ENCODE measurements at regions not wholly inside any gene's neighbourhood (a gene's known extent, or its start where the extent isn't known, plus 50 kb on each side); places are given as distances from the start of the nearest gene placed in this dataset.

DNA sequence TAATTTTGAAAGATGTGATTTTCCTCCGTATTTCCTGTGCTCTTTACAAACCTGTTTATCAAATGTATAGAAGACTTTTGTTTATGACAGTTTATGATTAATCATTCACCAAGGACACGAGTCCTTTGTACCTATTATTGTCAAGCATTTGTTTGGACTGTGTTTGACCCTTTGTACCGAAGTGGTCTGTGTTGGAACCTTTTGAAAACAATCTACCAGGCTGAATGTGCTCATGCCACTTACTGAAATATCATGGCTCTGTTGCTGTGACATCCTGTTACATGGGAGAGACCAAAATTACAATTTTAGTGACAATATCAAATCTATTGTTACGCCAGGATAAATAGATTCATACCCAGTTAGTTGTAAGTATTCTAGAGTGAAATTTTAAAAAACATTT is 193.6 kb downstream of the IRS2 start:
- no peak for FAIRE-seq

DNA sequence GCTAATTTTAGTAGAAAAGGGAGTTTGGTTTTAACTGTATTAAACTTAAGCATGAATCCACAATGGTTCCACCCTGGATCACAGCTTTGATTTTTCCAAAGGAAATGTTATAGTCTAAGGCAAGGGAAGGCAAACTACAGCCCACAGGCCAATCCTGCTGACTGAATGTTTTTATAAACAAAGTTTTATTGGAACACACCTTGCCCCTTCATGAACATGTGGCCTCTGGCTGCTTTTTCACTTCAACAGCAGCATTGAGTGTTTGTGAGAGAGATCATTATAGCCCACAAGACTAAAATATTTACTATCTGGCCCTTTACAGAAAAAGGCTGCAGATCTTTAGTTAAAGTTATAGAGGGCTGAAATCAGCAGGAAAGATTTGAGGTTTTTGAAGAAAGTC is 198.7 kb downstream of the IRS2 start:
- H3K27me3 ChIP-seq (ENCODE audit: insufficient read depth, low read length) = no peaks in the 10 kb centered on the region
- no peaks in the 10 kb centered on the region for H4K20me1 ChIP-seq (ENCODE audit: insufficient read depth, low read length)
- H3K9ac ChIP-seq (ENCODE audit: low read length) = no peak overlapping the region
- TF ChIP-seq EZH2 (IDR thresholded peaks at IDR 0.05; ENCODE audit: insufficient read depth, low read length) = no peak
- TF ChIP-seq, protein P1, sequence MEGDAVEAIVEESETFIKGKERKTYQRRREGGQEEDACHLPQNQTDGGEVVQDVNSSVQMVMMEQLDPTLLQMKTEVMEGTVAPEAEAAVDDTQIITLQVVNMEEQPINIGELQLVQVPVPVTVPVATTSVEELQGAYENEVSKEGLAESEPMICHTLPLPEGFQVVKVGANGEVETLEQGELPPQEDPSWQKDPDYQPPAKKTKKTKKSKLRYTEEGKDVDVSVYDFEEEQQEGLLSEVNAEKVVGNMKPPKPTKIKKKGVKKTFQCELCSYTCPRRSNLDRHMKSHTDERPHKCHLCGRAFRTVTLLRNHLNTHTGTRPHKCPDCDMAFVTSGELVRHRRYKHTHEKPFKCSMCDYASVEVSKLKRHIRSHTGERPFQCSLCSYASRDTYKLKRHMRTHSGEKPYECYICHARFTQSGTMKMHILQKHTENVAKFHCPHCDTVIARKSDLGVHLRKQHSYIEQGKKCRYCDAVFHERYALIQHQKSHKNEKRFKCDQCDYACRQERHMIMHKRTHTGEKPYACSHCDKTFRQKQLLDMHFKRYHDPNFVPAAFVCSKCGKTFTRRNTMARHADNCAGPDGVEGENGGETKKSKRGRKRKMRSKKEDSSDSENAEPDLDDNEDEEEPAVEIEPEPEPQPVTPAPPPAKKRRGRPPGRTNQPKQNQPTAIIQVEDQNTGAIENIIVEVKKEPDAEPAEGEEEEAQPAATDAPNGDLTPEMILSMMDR (IDR thresholded peaks at IDR 0.05; ENCODE audit: insufficient read depth, low read depth, low read length) = no peak
- DNase-seq (ENCODE audit: low read depth) (no peak), FAIRE-seq (no peak)
- no peaks in the 10 kb centered on the region for H3K36me3 ChIP-seq (ENCODE audit: insufficient read depth, low read length)
- no peak overlapping the region for H3K27ac Mint-ChIP-seq (ENCODE audit: unreplicated experiment)
- H3K36me3 Mint-ChIP-seq (ENCODE audit: low read depth, unreplicated experiment) = no peaks in the 10 kb centered on the region
- no peaks in the 10 kb centered on the region for H3K9me3 Mint-ChIP-seq (ENCODE audit: unreplicated experiment)
- H3K4me1 Mint-ChIP-seq (ENCODE audit: low read depth, unreplicated experiment) = peaks cover 9% of the 10 kb centered on the region
- no peak overlapping the region for H2AFZ ChIP-seq (ENCODE audit: low read depth, low read length)
- H3K79me2 ChIP-seq (ENCODE audit: insufficient read depth, low read length) = no peaks in the 10 kb centered on the region
- no peak overlapping the region for H3K27ac ChIP-seq (ENCODE audit: low read depth, low read length)
- H3K4me3 Mint-ChIP-seq (ENCODE audit: unreplicated experiment) = no peak overlapping the region
- no peak overlapping the region for H3K4me2 ChIP-seq (ENCODE audit: low read length)
- H3K27me3 Mint-ChIP-seq (ENCODE audit: low read depth, unreplicated experiment) = peaks cover 2% of the 10 kb centered on the region
- H3K9me3 ChIP-seq (ENCODE audit: insufficient read depth, low read depth, low read length) = no peaks in the 10 kb centered on the region
- no peak overlapping the region for H3K4me3 ChIP-seq (ENCODE audit: insufficient read depth, low read depth, low read length)
- no peaks in the 10 kb centered on the region for H3K4me1 ChIP-seq (ENCODE audit: insufficient read depth, low read length)

More for the DNA sequence above, 193.6 kb downstream of the IRS2 start:
- Histone ChIP-seq H3K27ac (ENCODE audit: low read depth, low read length) (no peak overlapping the region), H3K4me2 (ENCODE audit: low read length) (no peak overlapping the region), H2AFZ (ENCODE audit: low read depth, low read length) (no peak overlapping the region), H3K36me3 (ENCODE audit: insufficient read depth, low read length) (no peaks in the 10 kb centered on the region), H3K4me1 (ENCODE audit: insufficient read depth, low read length) (no peaks in the 10 kb centered on the region), H3K9ac (ENCODE audit: low read length) (no peak overlapping the region), H3K79me2 (ENCODE audit: insufficient read depth, low read length) (no peaks in the 10 kb centered on the region), H3K4me3 (ENCODE audit: insufficient read depth, low read depth, low read length) (no peak overlapping the region), H3K9me3 (ENCODE audit: insufficient read depth, low read depth, low read length) (no peaks in the 10 kb centered on the region), H4K20me1 (ENCODE audit: insufficient read depth, low read length) (no peaks in the 10 kb centered on the region), H3K27me3 (ENCODE audit: insufficient read depth, low read length) (no peaks in the 10 kb centered on the region)
- Mint-ChIP-seq H3K9me3 (ENCODE audit: unreplicated experiment) (peaks cover 3% of the 10 kb centered on the region), H3K4me1 (ENCODE audit: low read depth, unreplicated experiment) (no peaks in the 10 kb centered on the region), H3K4me3 (ENCODE audit: unreplicated experiment) (no peak overlapping the region), H3K36me3 (ENCODE audit: low read depth, unreplicated experiment) (no peaks in the 10 kb centered on the region), H3K27me3 (ENCODE audit: low read depth, unreplicated experiment) (peaks cover 2% of the 10 kb centered on the region), H3K27ac (ENCODE audit: unreplicated experiment) (no peak overlapping the region)
- no peak for TF ChIP-seq EZH2 (IDR thresholded peaks at IDR 0.05; ENCODE audit: insufficient read depth, low read length)
- TF ChIP-seq, protein P1 (IDR thresholded peaks at IDR 0.05; ENCODE audit: insufficient read depth, low read depth, low read length) = no peak
- no peak for DNase-seq (ENCODE audit: low read depth)

DNA sequence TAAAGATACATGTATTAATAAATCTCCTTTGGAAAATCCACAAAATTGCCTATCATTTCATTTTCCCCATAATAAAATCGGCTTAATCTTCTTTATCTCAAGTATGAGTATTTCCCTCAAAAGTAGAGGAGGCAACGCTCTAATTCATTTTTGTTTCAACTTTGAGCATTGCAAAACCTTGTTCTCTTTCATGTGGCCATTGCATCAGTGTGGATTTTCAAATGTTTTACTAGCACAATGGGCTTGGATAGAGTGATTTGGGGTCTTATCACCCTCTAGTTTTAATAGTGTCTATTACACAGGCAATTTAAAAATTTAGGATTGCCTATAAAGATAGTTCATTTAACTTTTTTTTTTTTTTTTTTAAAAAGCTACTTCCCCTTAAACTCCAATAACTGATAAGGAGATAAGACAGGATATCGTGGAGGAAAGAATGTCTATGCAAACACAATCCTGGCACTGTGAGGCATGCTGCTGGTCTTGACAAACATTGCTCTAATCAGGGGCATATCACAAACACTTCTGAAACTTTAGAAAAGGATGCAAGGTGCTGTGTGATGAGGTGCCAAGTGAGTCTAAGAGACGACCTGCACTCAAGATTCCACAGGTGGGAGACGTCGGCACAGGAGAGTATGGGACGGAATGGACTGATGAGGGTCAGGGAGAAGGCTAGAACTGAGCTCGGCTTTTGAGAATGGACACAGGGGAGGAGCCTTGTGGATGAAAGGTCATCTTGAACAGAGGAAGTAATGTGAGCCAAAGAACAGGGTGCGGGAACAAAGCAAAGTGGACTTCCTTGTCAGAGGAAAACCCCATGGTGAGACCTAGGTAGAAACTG is 199.7 kb downstream of the IRS2 start:
- DNase-seq (ENCODE audit: low read depth) (no peak), FAIRE-seq (no peak)
- no peaks in the 10 kb centered on the region for H3K9me3 Mint-ChIP-seq (ENCODE audit: unreplicated experiment)
- Histone ChIP-seq H3K4me3 (ENCODE audit: insufficient read depth, low read depth, low read length) (no peak overlapping the region), H3K4me1 (ENCODE audit: insufficient read depth, low read length) (no peaks in the 10 kb centered on the region), H3K27me3 (ENCODE audit: insufficient read depth, low read length) (no peaks in the 10 kb centered on the region), H3K36me3 (ENCODE audit: insufficient read depth, low read length) (no peaks in the 10 kb centered on the region), H2AFZ (ENCODE audit: low read depth, low read length) (no peak overlapping the region), H3K9me3 (ENCODE audit: insufficient read depth, low read depth, low read length) (no peaks in the 10 kb centered on the region), H3K79me2 (ENCODE audit: insufficient read depth, low read length) (no peaks in the 10 kb centered on the region), H3K4me2 (ENCODE audit: low read length) (no peak overlapping the region), H3K27ac (ENCODE audit: low read depth, low read length) (no peak overlapping the region), H4K20me1 (ENCODE audit: insufficient read depth, low read length) (no peaks in the 10 kb centered on the region), H3K9ac (ENCODE audit: low read length) (no peak overlapping the region)
- H3K27ac Mint-ChIP-seq (ENCODE audit: unreplicated experiment) = no peak overlapping the region
- H3K36me3 Mint-ChIP-seq (ENCODE audit: low read depth, unreplicated experiment) = no peaks in the 10 kb centered on the region
- no peak overlapping the region for H3K4me3 Mint-ChIP-seq (ENCODE audit: unreplicated experiment)
- TF ChIP-seq EZH2 (IDR thresholded peaks at IDR 0.05; ENCODE audit: insufficient read depth, low read length) = no peak
- peaks cover 2% of the 10 kb centered on the region for H3K27me3 Mint-ChIP-seq (ENCODE audit: low read depth, unreplicated experiment)
- H3K4me1 Mint-ChIP-seq (ENCODE audit: low read depth, unreplicated experiment) = peaks cover 9% of the 10 kb centered on the region
